Lower lobe of right lung (tissue), 2 donors: ENCODE measurements at regions not wholly inside any gene's neighbourhood (a gene's known extent, or its start where the extent isn't known, plus 50 kb on each side); places are given as distances from the start of the nearest gene placed in this dataset.

Source experiments
- ATAC-seq, 2 donors: fragments of 200-7000 bp; cut with Tn5 transposase; one replicate each; pipeline ENCODE4 v1.9.1; 2020 to 2022; ENCODE audit warnings: mild to moderate bottlenecking in 2 of 2, moderate library complexity in 2 of 2
- DNase-seq: peaks from one replicate; pipeline ENCODE4 v3.0.0-alpha.2; 2020
- H3K27ac ChIP-seq: fragments of 200-600 bp; one replicate; pipeline ENCODE4 v1.8.0; 2022
- H3K27me3 ChIP-seq: fragments of 200-600 bp; one replicate; pipeline ENCODE4 v1.8.0; 2022; ENCODE audit warnings: low read depth
- H3K36me3 ChIP-seq: fragments of 200-600 bp; one replicate; pipeline ENCODE4 v1.8.0; 2022; ENCODE audit warnings: mild to moderate bottlenecking
- H3K4me1 ChIP-seq: fragments of 200-600 bp; one replicate; pipeline ENCODE4 v1.8.0; 2022
- H3K4me3 ChIP-seq: fragments of 200-600 bp; one replicate; pipeline ENCODE4 v1.8.0; 2022; ENCODE audit warnings: mild to moderate bottlenecking
- H3K9me3 ChIP-seq: fragments of 200-600 bp; one replicate; pipeline ENCODE4 v1.8.0; 2022
- intact Hi-C: fragments of 100-400 bp; cut with DNase I; formaldehyde crosslinking; loops from one replicate; pipeline ENCODE4 v1.11.0; 2022
- TF ChIP-seq, protein P1 (sequence below): fragments of 200-600 bp; IDR thresholded peaks from one replicate; pipeline ENCODE4 v1.8.0; 2022; ENCODE audit warnings: antibody characterized with exemption, mild to moderate bottlenecking
- donor health status: DM: no; HTN: yes; CAD: no; lungs with severe emphysema.

- no peak overlapping the region for H3K27ac ChIP-seq
- TF ChIP-seq, protein P1, sequence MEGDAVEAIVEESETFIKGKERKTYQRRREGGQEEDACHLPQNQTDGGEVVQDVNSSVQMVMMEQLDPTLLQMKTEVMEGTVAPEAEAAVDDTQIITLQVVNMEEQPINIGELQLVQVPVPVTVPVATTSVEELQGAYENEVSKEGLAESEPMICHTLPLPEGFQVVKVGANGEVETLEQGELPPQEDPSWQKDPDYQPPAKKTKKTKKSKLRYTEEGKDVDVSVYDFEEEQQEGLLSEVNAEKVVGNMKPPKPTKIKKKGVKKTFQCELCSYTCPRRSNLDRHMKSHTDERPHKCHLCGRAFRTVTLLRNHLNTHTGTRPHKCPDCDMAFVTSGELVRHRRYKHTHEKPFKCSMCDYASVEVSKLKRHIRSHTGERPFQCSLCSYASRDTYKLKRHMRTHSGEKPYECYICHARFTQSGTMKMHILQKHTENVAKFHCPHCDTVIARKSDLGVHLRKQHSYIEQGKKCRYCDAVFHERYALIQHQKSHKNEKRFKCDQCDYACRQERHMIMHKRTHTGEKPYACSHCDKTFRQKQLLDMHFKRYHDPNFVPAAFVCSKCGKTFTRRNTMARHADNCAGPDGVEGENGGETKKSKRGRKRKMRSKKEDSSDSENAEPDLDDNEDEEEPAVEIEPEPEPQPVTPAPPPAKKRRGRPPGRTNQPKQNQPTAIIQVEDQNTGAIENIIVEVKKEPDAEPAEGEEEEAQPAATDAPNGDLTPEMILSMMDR: no peak
- intact Hi-C loops: no loop called here
- DNase-seq (no peak), ATAC-seq (no peak)
- no peaks in the 10 kb centered on the region for H3K27me3 ChIP-seq
- no peaks in the 10 kb centered on the region for H3K4me1 ChIP-seq
- H3K9me3 ChIP-seq: peaks cover 8% of the 10 kb centered on the region
- H3K4me3 ChIP-seq: no peak overlapping the region
- no peaks in the 10 kb centered on the region for H3K36me3 ChIP-seq
Observed at GRCh38 chr5:62969409-62970120, 390.9 kb downstream of the LRRC70 start.

DNA sequence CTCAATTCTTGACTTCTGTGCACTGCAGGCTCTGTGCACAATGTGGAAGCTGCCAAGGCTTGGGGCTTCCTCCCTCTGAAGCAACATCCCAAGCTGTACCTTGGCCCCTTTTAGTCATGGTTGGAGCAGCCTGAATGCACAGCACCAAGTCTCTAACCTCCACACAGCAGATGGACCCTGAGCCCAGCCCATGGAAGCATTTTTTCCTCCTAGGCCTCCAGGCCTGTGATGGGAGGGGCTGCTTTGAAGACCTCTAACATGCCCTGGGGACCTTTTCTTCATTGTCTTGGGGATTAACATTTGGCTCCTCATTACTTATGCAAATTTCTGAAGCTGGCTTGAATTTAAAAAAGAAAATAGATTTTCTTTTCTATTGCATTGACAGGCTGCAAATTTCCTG is 385.8 kb downstream of the LRRC70 start:
- Histone ChIP-seq H3K4me1 (no peaks in the 10 kb centered on the region), H3K36me3 (no peaks in the 10 kb centered on the region), H3K27me3 (no peaks in the 10 kb centered on the region), H3K4me3 (no peak overlapping the region), H3K27ac (no peak overlapping the region), H3K9me3 (peaks cover 16% of the 10 kb centered on the region)
- intact Hi-C loops: no loop called here
- DNase-seq: no peak
- ATAC-seq: no peak
- TF ChIP-seq, protein P1: no peak

- intact Hi-C loops: no loop called here
- Histone ChIP-seq H3K4me1 (no peaks in the 10 kb centered on the region), H3K27ac (no peak overlapping the region), H3K9me3 (peaks cover 16% of the 10 kb centered on the region), H3K36me3 (no peaks in the 10 kb centered on the region), H3K4me3 (no peak overlapping the region), H3K27me3 (no peaks in the 10 kb centered on the region)
- no peak for ATAC-seq
- no peak for DNase-seq
- TF ChIP-seq, protein P1: no peak
Observed at GRCh38 chr5:62960781-62961180, 382.2 kb downstream of the LRRC70 start.

GRCh38 chr5:62956597-62956996 is 378.0 kb downstream of the LRRC70 start:
- no peak for ATAC-seq
- Histone ChIP-seq H3K4me3 (no peak overlapping the region), H3K27ac (no peak overlapping the region), H3K27me3 (no peaks in the 10 kb centered on the region), H3K36me3 (no peaks in the 10 kb centered on the region), H3K9me3 (no peaks in the 10 kb centered on the region), H3K4me1 (no peaks in the 10 kb centered on the region)
- DNase-seq: no peak
- intact Hi-C loops: no loop called here
- TF ChIP-seq, protein P1: no peak

DNA sequence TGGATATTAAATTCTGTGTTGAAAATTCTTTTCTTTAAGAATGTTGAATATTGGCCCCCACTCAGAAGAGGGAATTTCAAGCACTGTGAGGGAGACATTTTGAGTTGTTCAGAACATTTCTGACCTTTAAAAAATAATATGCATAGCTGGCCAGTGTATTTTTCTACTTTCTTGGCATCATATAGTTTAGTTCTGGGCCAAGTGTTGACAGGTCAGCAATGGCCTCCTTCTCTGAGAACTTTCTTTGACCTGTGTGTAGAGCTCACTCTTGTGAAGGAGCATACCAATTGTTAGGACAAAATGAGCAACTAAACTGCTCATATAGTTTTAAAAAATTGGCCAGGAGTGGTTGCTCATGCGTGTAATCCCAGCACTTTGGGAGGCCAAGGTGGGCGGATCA is 376.0 kb downstream of the LRRC70 start:
- DNase-seq (no peak), ATAC-seq (no peak)
- Histone ChIP-seq H3K27me3 (no peaks in the 10 kb centered on the region), H3K9me3 (no peaks in the 10 kb centered on the region), H3K4me1 (no peaks in the 10 kb centered on the region), H3K27ac (no peak overlapping the region), H3K36me3 (no peaks in the 10 kb centered on the region), H3K4me3 (no peak overlapping the region)
- intact Hi-C loops: no loop called here
- TF ChIP-seq, protein P1: no peak
